HFFc6 (cell line): ENCODE measurements at regions not wholly inside any gene's neighbourhood (a gene's known extent, or its start where the extent isn't known, plus 50 kb on each side); places are given as distances from the start of the nearest gene placed in this dataset.

Experiments used
- DNase-seq: peaks from one replicate; pipeline ENCODE4 v3.0.0-alpha.2; 2018
- H3K27ac Mint-ChIP-seq: 2 replicates; pipeline ENCODE4 v1.8.0; 2020; ENCODE audit warnings: mild to moderate bottlenecking, mixed read lengths
- H3K27me3 Mint-ChIP-seq: 2 replicates; pipeline ENCODE4 v1.8.0; 2021; ENCODE audit warnings: mild to moderate bottlenecking, moderate library complexity, mixed read lengths; ENCODE audit not compliant: insufficient read depth
- H3K36me3 Mint-ChIP-seq: 2 replicates; pipeline ENCODE4 v1.8.0; 2021; ENCODE audit warnings: low read depth, mixed read lengths
- H3K4me1 Mint-ChIP-seq: 2 replicates; pipeline ENCODE4 v1.8.0; 2020; ENCODE audit warnings: low read depth, mixed read lengths
- H3K4me3 Mint-ChIP-seq: 2 replicates; pipeline ENCODE4 v1.8.0; 2020; ENCODE audit warnings: mild to moderate bottlenecking, moderate library complexity, mixed read lengths
- H3K9me3 Mint-ChIP-seq: 2 replicates; pipeline ENCODE4 v1.8.0; 2020; ENCODE audit warnings: mild to moderate bottlenecking, mixed read lengths
- TF ChIP-seq, protein P1 (sequence below): fragments of 200-600 bp; sonication (generic); IDR thresholded peaks from 2 replicates; pipeline ENCODE4 v1.5.0; 2021; ENCODE audit warnings: antibody characterized with exemption, mild to moderate bottlenecking

DNA sequence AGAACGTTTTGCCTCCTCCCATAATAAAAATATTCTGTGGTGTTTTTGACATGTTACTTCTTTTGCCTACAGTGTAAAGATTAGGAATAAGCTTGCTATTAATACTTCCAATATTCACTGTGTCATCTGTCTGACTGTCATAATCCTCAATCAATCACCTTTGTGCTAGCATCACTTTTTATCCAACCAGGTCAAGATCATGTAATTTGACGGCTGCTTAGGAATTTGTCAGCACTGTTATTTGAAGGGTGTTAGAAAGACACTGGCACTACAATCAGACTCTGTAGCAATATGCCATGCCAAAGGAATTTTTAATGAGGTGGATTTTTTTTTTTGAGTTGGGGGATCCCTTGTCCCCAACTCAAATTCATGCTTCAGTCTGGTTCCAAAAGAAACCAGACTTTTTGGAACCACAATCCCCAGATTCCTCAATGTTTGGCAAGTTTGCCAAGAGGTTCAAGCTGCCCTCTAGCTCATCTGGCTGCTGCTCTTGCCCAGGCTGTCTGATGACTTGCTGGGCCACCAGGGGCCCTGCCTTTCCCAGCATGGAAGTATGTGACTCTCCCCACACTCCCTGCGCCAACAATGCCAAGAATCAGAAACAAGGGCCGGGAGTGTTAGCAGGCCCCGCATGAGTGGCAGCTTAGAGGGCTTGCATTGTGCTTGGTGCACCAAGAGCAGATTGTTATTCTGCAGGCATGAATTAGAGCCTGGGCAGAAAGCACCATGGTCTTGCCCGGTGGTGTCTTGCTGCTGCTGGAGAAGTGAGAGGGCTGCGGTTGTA is 58.6 kb upstream of the TSC22D2 start:
- DNase-seq: no peak
- no peaks in the 10 kb centered on the region; the same call in 1 of the 2 replicates for H3K27me3 Mint-ChIP-seq
- H3K4me1 Mint-ChIP-seq: peaks cover 79% of the 10 kb centered on the region
- no peak overlapping the region for H3K4me3 Mint-ChIP-seq
- TF ChIP-seq, protein P1, sequence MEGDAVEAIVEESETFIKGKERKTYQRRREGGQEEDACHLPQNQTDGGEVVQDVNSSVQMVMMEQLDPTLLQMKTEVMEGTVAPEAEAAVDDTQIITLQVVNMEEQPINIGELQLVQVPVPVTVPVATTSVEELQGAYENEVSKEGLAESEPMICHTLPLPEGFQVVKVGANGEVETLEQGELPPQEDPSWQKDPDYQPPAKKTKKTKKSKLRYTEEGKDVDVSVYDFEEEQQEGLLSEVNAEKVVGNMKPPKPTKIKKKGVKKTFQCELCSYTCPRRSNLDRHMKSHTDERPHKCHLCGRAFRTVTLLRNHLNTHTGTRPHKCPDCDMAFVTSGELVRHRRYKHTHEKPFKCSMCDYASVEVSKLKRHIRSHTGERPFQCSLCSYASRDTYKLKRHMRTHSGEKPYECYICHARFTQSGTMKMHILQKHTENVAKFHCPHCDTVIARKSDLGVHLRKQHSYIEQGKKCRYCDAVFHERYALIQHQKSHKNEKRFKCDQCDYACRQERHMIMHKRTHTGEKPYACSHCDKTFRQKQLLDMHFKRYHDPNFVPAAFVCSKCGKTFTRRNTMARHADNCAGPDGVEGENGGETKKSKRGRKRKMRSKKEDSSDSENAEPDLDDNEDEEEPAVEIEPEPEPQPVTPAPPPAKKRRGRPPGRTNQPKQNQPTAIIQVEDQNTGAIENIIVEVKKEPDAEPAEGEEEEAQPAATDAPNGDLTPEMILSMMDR: peak; percentile 64
- no peak overlapping the region; the same call in 1 of the 2 replicates for H3K27ac Mint-ChIP-seq
- H3K36me3 Mint-ChIP-seq: no peaks in the 10 kb centered on the region
- no peaks in the 10 kb centered on the region for H3K9me3 Mint-ChIP-seq

- Mint-ChIP-seq H3K4me3 (peak overlapping the region; percentile 74), H3K27ac (peak overlapping the region; percentile 81), H3K27me3 (no peaks in the 10 kb centered on the region; the same call in none of the 2 replicates), H3K4me1 (peaks cover 89% of the 10 kb centered on the region), H3K36me3 (no peaks in the 10 kb centered on the region), H3K9me3 (no peaks in the 10 kb centered on the region)
- TF ChIP-seq, protein P1: no peak
- DNase-seq: peak; percentile 80
Measured at GRCh38 chr3:150348500-150348899, 59.6 kb upstream of the TSC22D2 start.

- no peak for DNase-seq
- H3K4me1 Mint-ChIP-seq: peaks cover 90% of the 10 kb centered on the region
- H3K27me3 Mint-ChIP-seq: no peaks in the 10 kb centered on the region; the same call in none of the 2 replicates
- peak overlapping the region; percentile 81 for H3K27ac Mint-ChIP-seq
- H3K9me3 Mint-ChIP-seq: no peaks in the 10 kb centered on the region
- H3K4me3 Mint-ChIP-seq: peak overlapping the region; percentile 74
- H3K36me3 Mint-ChIP-seq: no peaks in the 10 kb centered on the region
- TF ChIP-seq, protein P1: no peak
Measured at GRCh38 chr3:150346981-150347863, 60.9 kb upstream of the TSC22D2 start.

DNA sequence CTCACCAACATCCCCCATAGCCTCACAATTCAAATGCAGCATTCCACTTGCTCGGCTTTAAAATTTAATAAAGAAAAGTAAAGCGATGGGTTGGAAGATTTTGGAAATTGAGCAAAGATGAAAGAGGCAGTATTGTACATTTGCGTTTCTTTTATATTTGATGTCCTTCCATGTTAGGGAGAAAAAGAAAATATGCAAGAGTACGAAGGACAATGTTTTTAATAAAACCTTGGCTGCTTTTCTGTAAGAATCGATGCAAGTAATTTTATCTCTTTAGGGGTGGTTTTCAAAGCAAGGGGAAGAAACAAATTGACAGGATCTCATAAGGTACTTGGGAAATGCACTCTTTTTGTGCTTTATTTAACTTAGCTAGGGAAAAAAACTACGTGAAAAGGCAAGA is 61.8 kb upstream of the TSC22D2 start:
- Mint-ChIP-seq H3K4me3 (no peak overlapping the region), H3K36me3 (no peaks in the 10 kb centered on the region), H3K27ac (peak overlapping the region; percentile 81; the same call in 1 of the 2 replicates), H3K27me3 (no peaks in the 10 kb centered on the region; the same call in none of the 2 replicates), H3K9me3 (no peaks in the 10 kb centered on the region), H3K4me1 (peaks cover 89% of the 10 kb centered on the region)
- DNase-seq: no peak
- TF ChIP-seq, protein P1: no peak

GRCh38 chr3:150345021-150345538 is 63.0 kb upstream of the TSC22D2 start:
- DNase-seq: no peak
- H3K4me3 Mint-ChIP-seq: no peak overlapping the region
- H3K4me1 Mint-ChIP-seq: peaks cover 78% of the 10 kb centered on the region
- H3K9me3 Mint-ChIP-seq: no peaks in the 10 kb centered on the region
- H3K27ac Mint-ChIP-seq: no peak overlapping the region
- TF ChIP-seq, protein P1: no peak
- H3K27me3 Mint-ChIP-seq: no peaks in the 10 kb centered on the region; the same call in none of the 2 replicates
- no peaks in the 10 kb centered on the region for H3K36me3 Mint-ChIP-seq
